OCI-LY1 (cell line): ENCODE measurements at regions not wholly inside any gene's neighbourhood (a gene's known extent, or its start where the extent isn't known, plus 50 kb on each side); places are given as distances from the start of the nearest gene placed in this dataset.

Source experiments
- H2AFZ ChIP-seq: fragments of 200-600 bp; sonication (generic), shearing (Covaris generic); 2 replicates; pipeline ENCODE4 v1.6.0; 2014; ENCODE audit warnings: antibody characterized with exemption, mild to moderate bottlenecking, low read length
- H3F3A ChIP-seq: fragments of 200-600 bp; sonication (generic), shearing (Covaris generic); 2 replicates; pipeline ENCODE4 v1.6.0; 2014; ENCODE audit warnings: mild to moderate bottlenecking, antibody characterized with exemption, low read length, moderate library complexity; ENCODE audit not compliant: insufficient read depth
- H3K27ac ChIP-seq: fragments of 200-600 bp; sonication (generic); 2 replicates; pipeline ENCODE4 v1.5.1; 2014; ENCODE audit warnings: low read length, mixed run types, mild to moderate bottlenecking, low read depth; ENCODE audit not compliant: poor library complexity, severe bottlenecking
- H3K27me3 ChIP-seq: fragments of 200-600 bp; sonication (generic); 2 replicates; pipeline ENCODE4 v1.6.0; 2014; ENCODE audit warnings: antibody characterized with exemption, mild to moderate bottlenecking, low read length, moderate library complexity; ENCODE audit not compliant: insufficient read depth
- H3K36me3 ChIP-seq: fragments of 200-600 bp; sonication (generic); 2 replicates; pipeline ENCODE4 v1.6.1; 2014; ENCODE audit warnings: mild to moderate bottlenecking, antibody characterized with exemption, low read length, moderate library complexity, mixed read lengths; ENCODE audit not compliant: insufficient read depth
- H3K4me1 ChIP-seq: fragments of 200-600 bp; sonication (generic); 2 replicates; pipeline ENCODE4 v1.5.1; 2014; ENCODE audit warnings: mild to moderate bottlenecking, low read length, moderate library complexity; ENCODE audit not compliant: insufficient read depth, severe bottlenecking
- H3K4me2 ChIP-seq: fragments of 200-600 bp; sonication (generic), shearing (Covaris generic); 2 replicates; pipeline ENCODE4 v1.6.1; 2014; ENCODE audit warnings: low read length
- H3K4me3 ChIP-seq: fragments of 200-600 bp; sonication (generic); 2 replicates; pipeline ENCODE4 v1.5.1; 2014; ENCODE audit warnings: low read length, low read depth, mild to moderate bottlenecking, mixed read lengths; ENCODE audit not compliant: poor library complexity, severe bottlenecking
- H3K79me2 ChIP-seq: fragments of 200-600 bp; shearing (Covaris generic); 2 replicates; pipeline ENCODE4 v1.6.1; 2016; ENCODE audit warnings: mixed run types, low read length, mixed read lengths; ENCODE audit not compliant: insufficient read depth
- H3K9ac ChIP-seq: fragments of 200-600 bp; sonication (generic), shearing (Covaris generic); 2 replicates; pipeline ENCODE4 v1.6.1; 2014; ENCODE audit warnings: mild to moderate bottlenecking, low read length, mixed read lengths
- H3K9me2 ChIP-seq: fragments of 200-600 bp; sonication (generic), shearing (Covaris generic); 2 replicates; pipeline ENCODE4 v1.6.1; 2014; ENCODE audit warnings: low read depth, mild to moderate bottlenecking, low read length, mixed read lengths
- H3K9me3 ChIP-seq: fragments of 200-600 bp; shearing (Covaris generic); 2 replicates; pipeline ENCODE4 v1.6.1; 2014; ENCODE audit warnings: low read length, mixed read lengths
- H4K20me1 ChIP-seq: fragments of 200-600 bp; sonication (generic), shearing (Covaris generic); 2 replicates; pipeline ENCODE4 v1.6.0; 2016; ENCODE audit warnings: mild to moderate bottlenecking, low read length; ENCODE audit not compliant: insufficient read depth
- CTCF ChIP-seq: fragments of 200-600 bp; sonication (generic), shearing (Covaris generic); IDR thresholded peaks from 2 replicates; pipeline ENCODE4 v1.5.1; 2017; ENCODE audit warnings: mild to moderate bottlenecking, antibody characterized with exemption, low read length, moderate library complexity, mixed read lengths
- EZH2 ChIP-seq: fragments of 200-600 bp; sonication (generic), shearing (Covaris generic); IDR thresholded peaks from 2 replicates; pipeline ENCODE4 v1.8.0; 2017; ENCODE audit warnings: borderline replicate concordance, mixed run types, mild to moderate bottlenecking, antibody characterized with exemption, low read length, moderate library complexity, mixed read lengths

GRCh38 chr13:109870696-109871370, 84.5 kb upstream of the IRS2 start:
- no peak for TF ChIP-seq CTCF
- no peak for TF ChIP-seq EZH2
- Histone ChIP-seq H3K4me3 (no peak overlapping the region), H3K4me1 (no peaks in the 10 kb centered on the region), H3K36me3 (no peaks in the 10 kb centered on the region), H3K79me2 (no peaks in the 10 kb centered on the region), H3K27ac (no peak overlapping the region), H4K20me1 (no peaks in the 10 kb centered on the region), H3K9me3 (no peaks in the 10 kb centered on the region), H3K9me2 (no peaks in the 10 kb centered on the region), H3K27me3 (no peaks in the 10 kb centered on the region), H2AFZ (no peak overlapping the region), H3F3A (no peaks in the 10 kb centered on the region), H3K4me2 (no peak overlapping the region), H3K9ac (no peak overlapping the region)

GRCh38 chr13:109870274-109870673, 83.9 kb upstream of the IRS2 start:
- Histone ChIP-seq H2AFZ (no peak overlapping the region), H3K9ac (no peak overlapping the region), H3K27me3 (no peaks in the 10 kb centered on the region), H3K9me3 (no peaks in the 10 kb centered on the region), H3F3A (no peaks in the 10 kb centered on the region), H3K36me3 (no peaks in the 10 kb centered on the region), H3K4me2 (no peak overlapping the region), H3K27ac (no peak overlapping the region), H3K79me2 (no peaks in the 10 kb centered on the region), H3K4me1 (no peaks in the 10 kb centered on the region), H3K9me2 (no peaks in the 10 kb centered on the region), H3K4me3 (no peak overlapping the region), H4K20me1 (no peaks in the 10 kb centered on the region)
- TF ChIP-seq EZH2 (no peak), CTCF (no peak)

GRCh38 chr13:109869312-109870237, 83.2 kb upstream of the IRS2 start:
- H4K20me1 ChIP-seq: no peaks in the 10 kb centered on the region
- no peaks in the 10 kb centered on the region for H3K27me3 ChIP-seq
- H3K79me2 ChIP-seq: no peaks in the 10 kb centered on the region
- no peak overlapping the region for H2AFZ ChIP-seq
- no peaks in the 10 kb centered on the region for H3K9me2 ChIP-seq
- no peaks in the 10 kb centered on the region for H3K9me3 ChIP-seq
- H3K36me3 ChIP-seq: no peaks in the 10 kb centered on the region
- H3K4me1 ChIP-seq: no peaks in the 10 kb centered on the region
- H3F3A ChIP-seq: no peaks in the 10 kb centered on the region
- no peak overlapping the region for H3K4me2 ChIP-seq
- H3K27ac ChIP-seq: no peak overlapping the region
- H3K4me3 ChIP-seq: no peak overlapping the region
- no peak overlapping the region for H3K9ac ChIP-seq
- no peak for TF ChIP-seq EZH2
- no peak for TF ChIP-seq CTCF
